ENCODE measurements at regions not wholly inside any gene's neighbourhood (a gene's known extent, or its start where the extent isn't known, plus 50 kb on each side); places are given as distances from the start of the nearest gene placed in this dataset.

DNA sequence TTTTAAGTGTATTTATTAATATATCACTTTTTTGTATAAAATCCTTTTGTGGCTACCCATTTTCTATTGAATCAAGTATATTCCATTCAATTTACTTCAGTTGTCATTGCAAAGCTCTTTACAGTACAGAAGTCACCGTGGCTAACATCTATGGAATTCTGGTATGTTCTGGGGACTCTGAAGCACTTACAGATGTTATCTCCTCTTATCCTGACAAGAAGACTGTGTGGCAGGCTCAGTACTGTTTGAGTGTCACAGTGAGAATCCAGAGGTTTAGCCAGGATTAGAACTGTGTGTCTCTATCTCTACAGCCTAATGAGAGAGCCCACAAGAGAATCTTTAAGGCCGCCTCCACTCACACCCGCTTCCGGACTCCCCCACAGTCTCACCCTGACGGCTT is 78.2 kb upstream of the SORBS2 start:
- H3K4me1 ChIP-seq (replicated peaks in 1 of 4; ENCODE audit: control insufficient read depth in 3 of 4, insufficient read depth in 4 of 4, low read length in 3 of 4) = no peaks in the 10 kb centered on the region; a peak in 1 of 7 replicates
- no peak overlapping the region for H2AK5ac ChIP-seq (ENCODE audit: low read depth, low read length)
- no peak overlapping the region for H3K27ac ChIP-seq (ENCODE audit: low read depth, low read length)
- H3K36me3 ChIP-seq (ENCODE audit: control insufficient read depth in 2 of 4, insufficient read depth in 4 of 4, low read length in 3 of 4) = no peaks in the 10 kb centered on the region
- H2BK12ac ChIP-seq (ENCODE audit: low read depth, low read length) = 0 out of 2 replicates have a peak overlapping the region, but pooled peaks have one; percentile 63
- DNase-seq (ENCODE audit: low read depth in 1 of 2, low spot score in 2 of 2) (no peak), FAIRE-seq (no peak)
- no peak overlapping the region for H3K56ac ChIP-seq (replicated peaks; ENCODE audit: insufficient read length, low read depth, low read length)
- POLR2A ChIA-PET (ENCODE audit: partially characterized antibody) = interaction anchor here (0.6 kb wide), 1 partner anchor 119 kb away, joined by 3 read pairs; no protein-coding TSS in a partner anchor
- no peaks in the 10 kb centered on the region for H3K23me2 ChIP-seq (ENCODE audit: low read depth, low read length)
- no peaks in the 10 kb centered on the region for H3K27me3 ChIP-seq (replicated peaks in 1 of 4; ENCODE audit: control insufficient read depth in 3 of 4, extremely low read depth in 1 of 4, insufficient read depth in 3 of 4, low read length in 3 of 4)
- H3K4me3 ChIP-seq (ENCODE audit: extremely low read depth in 1 of 4, insufficient read depth in 2 of 4, low read depth in 3 of 4, low read length in 4 of 4) = no peak overlapping the region
- no peak overlapping the region for H4K5ac ChIP-seq (ENCODE audit: insufficient read length, low read depth, low read length)
- H2BK5ac ChIP-seq (ENCODE audit: low read depth, low read length) = no peak overlapping the region
- H4K8ac ChIP-seq (ENCODE audit: extremely low read depth, insufficient read depth, low read length) = no peak overlapping the region
- H2BK15ac ChIP-seq (ENCODE audit: low read length) = no peak overlapping the region
- no peak overlapping the region for H3K4ac ChIP-seq (replicated peaks; ENCODE audit: insufficient read length, low read depth, low read length)
- H2AFZ ChIP-seq (ENCODE audit: low read length) = 0 out of 2 replicates have a peak overlapping the region, but pooled peaks have one; percentile 58
- H3K79me2 ChIP-seq (ENCODE audit: control insufficient read depth in 1 of 2, insufficient read depth in 2 of 2, low read length in 2 of 2) = no peaks in the 10 kb centered on the region
- WGBS, 2 experiments (ENCODE audit: extremely low coverage in 1 of 2, insufficient coverage in 1 of 2, insufficient read length in 1 of 2, insufficient replicate concordance in 2 of 2, low coverage in 1 of 2, low lambda C conversion rate in 2 of 2, missing lambda C conversion rate in 1 of 2) = 98% methylated on average over 5 of the region's 5 CpGs; no CpG with 5 or more reads in 1 of the 2 experiments
- H3K79me1 ChIP-seq (ENCODE audit: low read depth, low read length) = no peaks in the 10 kb centered on the region
- H3K9ac ChIP-seq (replicated peaks in 1 of 4; ENCODE audit: extremely low read depth in 1 of 4, low read depth in 3 of 4, low read length in 3 of 4) = no peak overlapping the region
- H3K18ac ChIP-seq (ENCODE audit: extremely low read depth, low read length) = no peak overlapping the region
- no peak overlapping the region for H2BK120ac ChIP-seq (replicated peaks; ENCODE audit: low read depth, low read length)
- H3K4me2 ChIP-seq (ENCODE audit: insufficient read depth in 1 of 2, low read depth in 2 of 2, low read length in 2 of 2) = no peak overlapping the region
- no peak overlapping the region for H4K91ac ChIP-seq (replicated peaks; ENCODE audit: insufficient read length, low read length)
- peaks cover 5 to 12% of the 10 kb centered on the region in 2 experiments for H3K9me3 ChIP-seq (ENCODE audit: insufficient read depth in 2 of 2, low read depth in 1 of 2, low read length in 1 of 2)
- H3K14ac ChIP-seq (ENCODE audit: insufficient read length) = no peak overlapping the region
- H2BK20ac ChIP-seq (ENCODE audit: low read length) = no peak overlapping the region
- H4K20me1 ChIP-seq (replicated peaks in 1 of 2; ENCODE audit: control insufficient read depth in 1 of 2, insufficient read depth in 2 of 2, low read length in 2 of 2) = no peaks in the 10 kb centered on the region
- no peak overlapping the region for H3K23ac ChIP-seq (ENCODE audit: insufficient read length)
- CTCF ChIA-PET (ENCODE audit: partially characterized antibody) = interaction anchor here (1.2 kb wide), 1 partner anchor 10 kb away, joined by 3 read pairs; no protein-coding TSS in a partner anchor
- no peak for TF ChIP-seq TAF7 (optimal IDR thresholded peaks at IDR 0.05; ENCODE audit: borderline replicate concordance, low read depth, low read length)
- TF ChIP-seq SUZ12 (IDR thresholded peaks at IDR 0.05; ENCODE audit: low read length) = no peak
- TF ChIP-seq TBP (IDR thresholded peaks at IDR 0.05; ENCODE audit: low read depth, low read length) = no peak
- TF ChIP-seq PHF8 (conservative IDR thresholded peaks at IDR 0.05; ENCODE audit: low read depth, low read length) = no peak
- TF ChIP-seq CREB1 (IDR thresholded peaks at IDR 0.05) = no peak
- no peak for TF ChIP-seq GABPA (IDR thresholded peaks at IDR 0.05; ENCODE audit: borderline replicate concordance, insufficient read depth, low read length)
- TF ChIP-seq, protein P1, sequence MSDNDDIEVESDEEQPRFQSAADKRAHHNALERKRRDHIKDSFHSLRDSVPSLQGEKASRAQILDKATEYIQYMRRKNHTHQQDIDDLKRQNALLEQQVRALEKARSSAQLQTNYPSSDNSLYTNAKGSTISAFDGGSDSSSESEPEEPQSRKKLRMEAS (IDR thresholded peaks at IDR 0.05) = no peak
- no peak for TF ChIP-seq POLR2AphosphoS5 (IDR thresholded peaks at IDR 0.05; ENCODE audit: low read depth, low read length)
- TF ChIP-seq JUN (IDR thresholded peaks at IDR 0.05; ENCODE audit: low read depth, low read length) = no peak
- no peak for TF ChIP-seq NRF1 (IDR thresholded peaks at IDR 0.05; ENCODE audit: low read depth, low read length)
- TF ChIP-seq RFX5 (IDR thresholded peaks at IDR 0.05; ENCODE audit: borderline replicate concordance, low read depth, low read length) = no peak
- no peak for TF ChIP-seq EZH2 (IDR thresholded peaks at IDR 0.05; ENCODE audit: low read depth, low read length, severe bottlenecking)
- TF ChIP-seq RAD21 (IDR thresholded peaks at IDR 0.05 in 1 of 2, conservative IDR thresholded peaks at IDR 0.05 in 1 of 2; ENCODE audit: low read depth in 2 of 2, low read length in 2 of 2) = no peak
- TF ChIP-seq SRF (IDR thresholded peaks at IDR 0.05; ENCODE audit: low read depth, low read length) = no peak
- no peak for TF ChIP-seq ZNF274 (IDR thresholded peaks at IDR 0.05; ENCODE audit: borderline replicate concordance, extremely low read depth, low read length)

Measured in H1 (cell line).